ENCODE measurements at regions not wholly inside any gene's neighbourhood (a gene's known extent, or its start where the extent isn't known, plus 50 kb on each side); places are given as distances from the start of the nearest gene placed in this dataset.

- TF ChIP-seq, protein P1, sequence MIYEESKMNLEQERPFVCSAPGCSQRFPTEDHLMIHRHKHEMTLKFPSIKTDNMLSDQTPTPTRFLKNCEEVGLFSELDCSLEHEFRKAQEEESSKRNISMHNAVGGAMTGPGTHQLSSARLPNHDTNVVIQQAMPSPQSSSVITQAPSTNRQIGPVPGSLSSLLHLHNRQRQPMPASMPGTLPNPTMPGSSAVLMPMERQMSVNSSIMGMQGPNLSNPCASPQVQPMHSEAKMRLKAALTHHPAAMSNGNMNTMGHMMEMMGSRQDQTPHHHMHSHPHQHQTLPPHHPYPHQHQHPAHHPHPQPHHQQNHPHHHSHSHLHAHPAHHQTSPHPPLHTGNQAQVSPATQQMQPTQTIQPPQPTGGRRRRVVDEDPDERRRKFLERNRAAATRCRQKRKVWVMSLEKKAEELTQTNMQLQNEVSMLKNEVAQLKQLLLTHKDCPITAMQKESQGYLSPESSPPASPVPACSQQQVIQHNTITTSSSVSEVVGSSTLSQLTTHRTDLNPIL (CRISPR knock-in tag; IDR thresholded peaks at IDR 0.05; ENCODE audit: low read depth): no peak
- TF ChIP-seq ESRRG (CRISPR knock-in tag; IDR thresholded peaks at IDR 0.05) (no peak), OSR1 (CRISPR knock-in tag; IDR thresholded peaks at IDR 0.05) (no peak)
Observed at GRCh38 chr2:88857274-88857741, 165.8 kb downstream of the RPIA start.
